ENCODE measurements at regions not wholly inside any gene's neighbourhood (a gene's known extent, or its start where the extent isn't known, plus 50 kb on each side); places are given as distances from the start of the nearest gene placed in this dataset.

GRCh38 chr6:119683671-119684070 lies 334.1 kb upstream of the MAN1A1 start:
- Histone ChIP-seq H3K4me3 (IDR thresholded peaks at IDR 0.05; ENCODE audit: insufficient read depth, low read depth, low read length) (no peak overlapping the region), H3K36me3 (ENCODE audit: insufficient read depth) (no peaks in the 10 kb centered on the region), H4K20me1 (ENCODE audit: insufficient read depth) (no peaks in the 10 kb centered on the region), H2AFZ (ENCODE audit: low read depth) (no peak overlapping the region), H3K4me2 (no peak overlapping the region), H3K4me1 (ENCODE audit: low read depth, poor library complexity, severe bottlenecking) (peaks cover 19% of the 10 kb centered on the region), H3K79me2 (ENCODE audit: insufficient read depth, low read depth) (no peaks in the 10 kb centered on the region), H3K27ac (no peak overlapping the region), H3K9ac (no peak overlapping the region), H3K27me3 (ENCODE audit: insufficient read depth, low read depth) (no peaks in the 10 kb centered on the region)
- TF ChIP-seq, protein P1, sequence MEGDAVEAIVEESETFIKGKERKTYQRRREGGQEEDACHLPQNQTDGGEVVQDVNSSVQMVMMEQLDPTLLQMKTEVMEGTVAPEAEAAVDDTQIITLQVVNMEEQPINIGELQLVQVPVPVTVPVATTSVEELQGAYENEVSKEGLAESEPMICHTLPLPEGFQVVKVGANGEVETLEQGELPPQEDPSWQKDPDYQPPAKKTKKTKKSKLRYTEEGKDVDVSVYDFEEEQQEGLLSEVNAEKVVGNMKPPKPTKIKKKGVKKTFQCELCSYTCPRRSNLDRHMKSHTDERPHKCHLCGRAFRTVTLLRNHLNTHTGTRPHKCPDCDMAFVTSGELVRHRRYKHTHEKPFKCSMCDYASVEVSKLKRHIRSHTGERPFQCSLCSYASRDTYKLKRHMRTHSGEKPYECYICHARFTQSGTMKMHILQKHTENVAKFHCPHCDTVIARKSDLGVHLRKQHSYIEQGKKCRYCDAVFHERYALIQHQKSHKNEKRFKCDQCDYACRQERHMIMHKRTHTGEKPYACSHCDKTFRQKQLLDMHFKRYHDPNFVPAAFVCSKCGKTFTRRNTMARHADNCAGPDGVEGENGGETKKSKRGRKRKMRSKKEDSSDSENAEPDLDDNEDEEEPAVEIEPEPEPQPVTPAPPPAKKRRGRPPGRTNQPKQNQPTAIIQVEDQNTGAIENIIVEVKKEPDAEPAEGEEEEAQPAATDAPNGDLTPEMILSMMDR (conservative IDR thresholded peaks at IDR 0.05; ENCODE audit: low read depth, low read length): no peak

DNA sequence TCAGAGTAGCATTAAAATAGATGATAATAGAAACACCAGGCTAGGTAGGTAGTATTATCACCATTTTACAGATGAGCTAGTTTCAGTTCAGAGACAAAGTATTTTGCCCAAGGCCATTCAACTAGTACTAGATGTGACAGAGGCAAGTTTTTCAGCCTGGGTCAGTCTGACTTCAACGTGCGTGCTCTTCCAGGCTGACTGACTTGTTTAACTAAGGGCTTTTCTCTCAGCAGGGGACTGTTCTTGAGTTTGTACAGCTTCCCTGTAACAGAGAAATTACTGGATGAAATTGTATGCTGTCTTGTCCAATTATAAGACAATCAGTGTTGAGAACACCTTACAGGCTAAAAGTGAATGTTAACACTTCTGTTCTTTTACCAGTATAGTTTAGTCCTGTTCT lies 333.5 kb upstream of the MAN1A1 start:
- no peak overlapping the region for H3K27ac ChIP-seq
- no peak overlapping the region for H3K4me2 ChIP-seq
- no peak overlapping the region for H3K4me3 ChIP-seq (IDR thresholded peaks at IDR 0.05; ENCODE audit: insufficient read depth, low read depth, low read length)
- no peaks in the 10 kb centered on the region for H3K36me3 ChIP-seq (ENCODE audit: insufficient read depth)
- H4K20me1 ChIP-seq (ENCODE audit: insufficient read depth): no peaks in the 10 kb centered on the region
- TF ChIP-seq, protein P1 (conservative IDR thresholded peaks at IDR 0.05; ENCODE audit: low read depth, low read length): no peak
- no peaks in the 10 kb centered on the region for H3K27me3 ChIP-seq (ENCODE audit: insufficient read depth, low read depth)
- H2AFZ ChIP-seq (ENCODE audit: low read depth): no peak overlapping the region
- H3K4me1 ChIP-seq (ENCODE audit: low read depth, poor library complexity, severe bottlenecking): peaks cover 19% of the 10 kb centered on the region
- H3K79me2 ChIP-seq (ENCODE audit: insufficient read depth, low read depth): no peaks in the 10 kb centered on the region
- no peak overlapping the region for H3K9ac ChIP-seq

DNA sequence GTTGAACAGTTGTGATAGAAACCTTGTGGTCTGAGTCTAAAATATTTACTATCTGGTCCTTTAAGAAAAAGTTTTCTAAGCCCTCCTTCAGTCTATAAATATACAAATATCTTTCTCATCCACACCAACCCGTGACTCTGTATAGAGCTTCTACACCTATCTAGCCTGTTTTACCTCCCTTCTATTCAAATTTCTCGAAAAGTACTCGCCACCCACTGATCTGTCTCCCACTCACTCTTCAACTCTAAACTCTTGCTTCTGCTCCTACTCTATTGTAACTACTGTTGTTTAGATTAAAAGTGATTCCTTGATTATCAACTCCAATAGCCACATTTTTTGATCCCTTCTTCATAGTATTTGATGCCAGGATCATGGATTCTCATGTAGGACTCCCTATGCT lies 329.4 kb upstream of the MAN1A1 start:
- Histone ChIP-seq H3K4me1 (ENCODE audit: low read depth, poor library complexity, severe bottlenecking) (no peaks in the 10 kb centered on the region), H3K9ac (no peak overlapping the region), H3K27ac (no peak overlapping the region), H3K4me2 (no peak overlapping the region), H3K36me3 (ENCODE audit: insufficient read depth) (no peaks in the 10 kb centered on the region), H4K20me1 (ENCODE audit: insufficient read depth) (no peaks in the 10 kb centered on the region), H3K4me3 (IDR thresholded peaks at IDR 0.05; ENCODE audit: insufficient read depth, low read depth, low read length) (no peak overlapping the region), H3K27me3 (ENCODE audit: insufficient read depth, low read depth) (no peaks in the 10 kb centered on the region), H2AFZ (ENCODE audit: low read depth) (no peak overlapping the region), H3K79me2 (ENCODE audit: insufficient read depth, low read depth) (no peaks in the 10 kb centered on the region)
- TF ChIP-seq, protein P1 (conservative IDR thresholded peaks at IDR 0.05; ENCODE audit: low read depth, low read length): no peak

GRCh38 chr6:119677384-119677783 lies 327.8 kb upstream of the MAN1A1 start:
- no peaks in the 10 kb centered on the region for H3K79me2 ChIP-seq (ENCODE audit: insufficient read depth, low read depth)
- no peaks in the 10 kb centered on the region for H3K36me3 ChIP-seq (ENCODE audit: insufficient read depth)
- H3K9ac ChIP-seq: no peak overlapping the region
- H3K4me2 ChIP-seq: no peak overlapping the region
- no peaks in the 10 kb centered on the region for H3K27me3 ChIP-seq (ENCODE audit: insufficient read depth, low read depth)
- H2AFZ ChIP-seq (ENCODE audit: low read depth): no peak overlapping the region
- no peak overlapping the region for H3K27ac ChIP-seq
- TF ChIP-seq, protein P1 (conservative IDR thresholded peaks at IDR 0.05; ENCODE audit: low read depth, low read length): no peak
- H4K20me1 ChIP-seq (ENCODE audit: insufficient read depth): no peaks in the 10 kb centered on the region
- no peak overlapping the region for H3K4me3 ChIP-seq (IDR thresholded peaks at IDR 0.05; ENCODE audit: insufficient read depth, low read depth, low read length)
- H3K4me1 ChIP-seq (ENCODE audit: low read depth, poor library complexity, severe bottlenecking): no peaks in the 10 kb centered on the region

All from KMS-11 (cell line).